ENCODE measurements at regions not wholly inside any gene's neighbourhood (a gene's known extent, or its start where the extent isn't known, plus 50 kb on each side); places are given as distances from the start of the nearest gene placed in this dataset.

GRCh38 chr14:23723911-23724310 lies 87.7 kb downstream of the DHRS2 start:
- TF ChIP-seq, protein P1, sequence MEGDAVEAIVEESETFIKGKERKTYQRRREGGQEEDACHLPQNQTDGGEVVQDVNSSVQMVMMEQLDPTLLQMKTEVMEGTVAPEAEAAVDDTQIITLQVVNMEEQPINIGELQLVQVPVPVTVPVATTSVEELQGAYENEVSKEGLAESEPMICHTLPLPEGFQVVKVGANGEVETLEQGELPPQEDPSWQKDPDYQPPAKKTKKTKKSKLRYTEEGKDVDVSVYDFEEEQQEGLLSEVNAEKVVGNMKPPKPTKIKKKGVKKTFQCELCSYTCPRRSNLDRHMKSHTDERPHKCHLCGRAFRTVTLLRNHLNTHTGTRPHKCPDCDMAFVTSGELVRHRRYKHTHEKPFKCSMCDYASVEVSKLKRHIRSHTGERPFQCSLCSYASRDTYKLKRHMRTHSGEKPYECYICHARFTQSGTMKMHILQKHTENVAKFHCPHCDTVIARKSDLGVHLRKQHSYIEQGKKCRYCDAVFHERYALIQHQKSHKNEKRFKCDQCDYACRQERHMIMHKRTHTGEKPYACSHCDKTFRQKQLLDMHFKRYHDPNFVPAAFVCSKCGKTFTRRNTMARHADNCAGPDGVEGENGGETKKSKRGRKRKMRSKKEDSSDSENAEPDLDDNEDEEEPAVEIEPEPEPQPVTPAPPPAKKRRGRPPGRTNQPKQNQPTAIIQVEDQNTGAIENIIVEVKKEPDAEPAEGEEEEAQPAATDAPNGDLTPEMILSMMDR (IDR thresholded peaks at IDR 0.05) = no peak
- TF ChIP-seq POLR2A (IDR thresholded peaks at IDR 0.05) = no peak
